Peyer's patch (tissue), 4 donors: ENCODE measurements at regions not wholly inside any gene's neighbourhood (a gene's known extent, or its start where the extent isn't known, plus 50 kb on each side); places are given as distances from the start of the nearest gene placed in this dataset.
"Not testable (repeated sequence)": the region's sequence is repeated elsewhere in the genome, so short reads cannot be mapped to it uniquely, and the experiment has no call there.

Experiments
- CTCF ChIP-seq, 6 experiments: fragments of 450-650 bp in 4 of 6; fragments of 200-600 bp in 2 of 6; sonication (generic) in 1 of 6; IDR thresholded peaks; one replicate each; pipeline ENCODE4 v1.5.1; 2017 to 2019; ENCODE audit warnings: antibody characterized with exemption in 6 of 6, mild to moderate bottlenecking in 3 of 6, moderate library complexity in 1 of 6
- POLR2A ChIP-seq, 2 donors: fragments of 450-650 bp; IDR thresholded peaks; one replicate each; pipeline ENCODE4 v1.5.1; 2017; ENCODE audit warnings: antibody characterized with exemption in 2 of 2, mild to moderate bottlenecking in 2 of 2, moderate library complexity in 2 of 2

GRCh38 chr7:27457603-27458565, 204.8 kb downstream of the HIBADH start:
- not testable (repeated sequence) for TF ChIP-seq CTCF, POLR2A (IDR thresholded peaks at IDR 0.05)
